ENCODE measurements at regions not wholly inside any gene's neighbourhood (a gene's known extent, or its start where the extent isn't known, plus 50 kb on each side); places are given as distances from the start of the nearest gene placed in this dataset.

GRCh38 chr10:117681104-117681503, 138.6 kb downstream of the EMX2 start:
- TF ChIP-seq EZH2 (IDR thresholded peaks at IDR 0.05) (no peak), POLR2AphosphoS5 (IDR thresholded peaks at IDR 0.05; ENCODE audit: borderline replicate concordance, low read depth, low read length) (no peak), FOXP2 (optimal IDR thresholded peaks at IDR 0.05; ENCODE audit: control extremely low read depth, extremely low read length, insufficient read depth) (no peak)
- Histone ChIP-seq H3K9me3 (ENCODE audit: low read depth, low read length) (no peaks in the 10 kb centered on the region), H3K36me3 (ENCODE audit: insufficient read depth, low read length) (no peaks in the 10 kb centered on the region), H3K9ac (ENCODE audit: insufficient read length) (no peak overlapping the region), H3K27ac (no peak overlapping the region), H3K4me3 (no peak overlapping the region)
- DNase-seq (ENCODE audit: low read depth, low spot score), result no peak

GRCh38 chr10:117684046-117684610, 141.6 kb downstream of the EMX2 start:
- H3K9ac ChIP-seq (ENCODE audit: insufficient read length), result no peak overlapping the region
- no peaks in the 10 kb centered on the region for H3K36me3 ChIP-seq (ENCODE audit: insufficient read depth, low read length)
- no peaks in the 10 kb centered on the region for H3K9me3 ChIP-seq (ENCODE audit: low read depth, low read length)
- DNase-seq (ENCODE audit: low read depth, low spot score), result no peak
- H3K4me3 ChIP-seq, result no peak overlapping the region
- no peak overlapping the region for H3K27ac ChIP-seq
- TF ChIP-seq FOXP2 (optimal IDR thresholded peaks at IDR 0.05; ENCODE audit: control extremely low read depth, extremely low read length, insufficient read depth) (no peak), POLR2AphosphoS5 (IDR thresholded peaks at IDR 0.05; ENCODE audit: borderline replicate concordance, low read depth, low read length) (no peak), EZH2 (IDR thresholded peaks at IDR 0.05) (no peak)

- TF ChIP-seq POLR2AphosphoS5 (IDR thresholded peaks at IDR 0.05; ENCODE audit: borderline replicate concordance, low read depth, low read length), result no peak
- no peak for TF ChIP-seq FOXP2 (optimal IDR thresholded peaks at IDR 0.05; ENCODE audit: control extremely low read depth, extremely low read length, insufficient read depth)
- no peak for TF ChIP-seq EZH2 (IDR thresholded peaks at IDR 0.05)
- Histone ChIP-seq H3K27ac (no peak overlapping the region), H3K36me3 (ENCODE audit: insufficient read depth, low read length) (no peaks in the 10 kb centered on the region), H3K9me3 (ENCODE audit: low read depth, low read length) (no peaks in the 10 kb centered on the region), H3K9ac (ENCODE audit: insufficient read length) (no peak overlapping the region), H3K4me3 (no peak overlapping the region)
- DNase-seq (ENCODE audit: low read depth, low spot score), result no peak
Measured at GRCh38 chr10:117684672-117685211, 142.2 kb downstream of the EMX2 start.

GRCh38 chr10:117685431-117685830, 142.9 kb downstream of the EMX2 start:
- Histone ChIP-seq H3K4me3 (no peak overlapping the region), H3K36me3 (ENCODE audit: insufficient read depth, low read length) (no peaks in the 10 kb centered on the region), H3K9me3 (ENCODE audit: low read depth, low read length) (no peaks in the 10 kb centered on the region), H3K9ac (ENCODE audit: insufficient read length) (no peak overlapping the region), H3K27ac (no peak overlapping the region)
- TF ChIP-seq EZH2 (IDR thresholded peaks at IDR 0.05) (no peak), FOXP2 (optimal IDR thresholded peaks at IDR 0.05; ENCODE audit: control extremely low read depth, extremely low read length, insufficient read depth) (no peak), POLR2AphosphoS5 (IDR thresholded peaks at IDR 0.05; ENCODE audit: borderline replicate concordance, low read depth, low read length) (no peak)
- DNase-seq (ENCODE audit: low read depth, low spot score), result no peak

GRCh38 chr10:117686606-117687005, 144.1 kb downstream of the EMX2 start:
- Histone ChIP-seq H3K36me3 (ENCODE audit: insufficient read depth, low read length) (no peaks in the 10 kb centered on the region), H3K9me3 (ENCODE audit: low read depth, low read length) (no peaks in the 10 kb centered on the region), H3K9ac (ENCODE audit: insufficient read length) (no peak overlapping the region), H3K4me3 (no peak overlapping the region), H3K27ac (no peak overlapping the region)
- no peak for DNase-seq (ENCODE audit: low read depth, low spot score)
- TF ChIP-seq POLR2AphosphoS5 (IDR thresholded peaks at IDR 0.05; ENCODE audit: borderline replicate concordance, low read depth, low read length), result no peak
- TF ChIP-seq FOXP2 (optimal IDR thresholded peaks at IDR 0.05; ENCODE audit: control extremely low read depth, extremely low read length, insufficient read depth), result no peak
- TF ChIP-seq EZH2 (IDR thresholded peaks at IDR 0.05), result no peak

- Histone ChIP-seq H3K36me3 (ENCODE audit: insufficient read depth, low read length) (no peaks in the 10 kb centered on the region), H3K27ac (no peak overlapping the region), H3K9me3 (ENCODE audit: low read depth, low read length) (no peaks in the 10 kb centered on the region), H3K9ac (ENCODE audit: insufficient read length) (no peak overlapping the region), H3K4me3 (no peak overlapping the region)
- no peak for TF ChIP-seq FOXP2 (optimal IDR thresholded peaks at IDR 0.05; ENCODE audit: control extremely low read depth, extremely low read length, insufficient read depth)
- TF ChIP-seq EZH2 (IDR thresholded peaks at IDR 0.05), result no peak
- TF ChIP-seq POLR2AphosphoS5 (IDR thresholded peaks at IDR 0.05; ENCODE audit: borderline replicate concordance, low read depth, low read length), result no peak
- DNase-seq (ENCODE audit: low read depth, low spot score), result no peak
Measured at GRCh38 chr10:117688358-117688757, 145.8 kb downstream of the EMX2 start.

- no peaks in the 10 kb centered on the region for H3K36me3 ChIP-seq (ENCODE audit: insufficient read depth, low read length)
- H3K9me3 ChIP-seq (ENCODE audit: low read depth, low read length), result no peaks in the 10 kb centered on the region
- TF ChIP-seq POLR2AphosphoS5 (IDR thresholded peaks at IDR 0.05; ENCODE audit: borderline replicate concordance, low read depth, low read length) (no peak), FOXP2 (optimal IDR thresholded peaks at IDR 0.05; ENCODE audit: control extremely low read depth, extremely low read length, insufficient read depth) (no peak), EZH2 (IDR thresholded peaks at IDR 0.05) (no peak)
- no peak overlapping the region for H3K4me3 ChIP-seq
- H3K27ac ChIP-seq, result no peak overlapping the region
- no peak overlapping the region for H3K9ac ChIP-seq (ENCODE audit: insufficient read length)
- no peak for DNase-seq (ENCODE audit: low read depth, low spot score)
Measured at GRCh38 chr10:117689566-117689965, 147.0 kb downstream of the EMX2 start.

- Histone ChIP-seq H3K36me3 (ENCODE audit: insufficient read depth, low read length) (no peaks in the 10 kb centered on the region), H3K9ac (ENCODE audit: insufficient read length) (no peak overlapping the region), H3K27ac (no peak overlapping the region), H3K9me3 (ENCODE audit: low read depth, low read length) (no peaks in the 10 kb centered on the region), H3K4me3 (no peak overlapping the region)
- no peak for TF ChIP-seq FOXP2 (optimal IDR thresholded peaks at IDR 0.05; ENCODE audit: control extremely low read depth, extremely low read length, insufficient read depth)
- TF ChIP-seq POLR2AphosphoS5 (IDR thresholded peaks at IDR 0.05; ENCODE audit: borderline replicate concordance, low read depth, low read length), result no peak
- TF ChIP-seq EZH2 (IDR thresholded peaks at IDR 0.05), result no peak
- DNase-seq (ENCODE audit: low read depth, low spot score), result no peak
Measured at GRCh38 chr10:117690359-117690758, 147.8 kb downstream of the EMX2 start.

GRCh38 chr10:117694190-117694589, 151.6 kb downstream of the EMX2 start:
- Histone ChIP-seq H3K9me3 (ENCODE audit: low read depth, low read length) (no peaks in the 10 kb centered on the region), H3K36me3 (ENCODE audit: insufficient read depth, low read length) (no peaks in the 10 kb centered on the region), H3K27ac (no peak overlapping the region), H3K4me3 (no peak overlapping the region), H3K9ac (ENCODE audit: insufficient read length) (no peak overlapping the region)
- DNase-seq (ENCODE audit: low read depth, low spot score), result no peak
- TF ChIP-seq FOXP2 (optimal IDR thresholded peaks at IDR 0.05; ENCODE audit: control extremely low read depth, extremely low read length, insufficient read depth) (no peak), POLR2AphosphoS5 (IDR thresholded peaks at IDR 0.05; ENCODE audit: borderline replicate concordance, low read depth, low read length) (no peak), EZH2 (IDR thresholded peaks at IDR 0.05) (no peak)
